ENCODE measurements at regions not wholly inside any gene's neighbourhood (a gene's known extent, or its start where the extent isn't known, plus 50 kb on each side); places are given as distances from the start of the nearest gene placed in this dataset.

GRCh38 chr2:120501591-120501990 is 155.7 kb downstream of the INHBB start:
- H3K36me3 Mint-ChIP-seq (ENCODE audit: low read depth), result no peaks in the 10 kb centered on the region
- peaks cover 10% of the 10 kb centered on the region for H3K4me1 Mint-ChIP-seq
- no peak for DNase-seq (ENCODE audit: low read depth, low spot score)
- no peak for TF ChIP-seq CTCF (conservative IDR thresholded peaks at IDR 0.05)
- peaks cover 23% of the 10 kb centered on the region for H3K27me3 Mint-ChIP-seq (ENCODE audit: low read depth)
- no peak overlapping the region for H3K4me3 Mint-ChIP-seq
- peak overlapping the region; percentile 43 for H3K27ac Mint-ChIP-seq (ENCODE audit: unreplicated experiment)
- no peaks in the 10 kb centered on the region for H3K9me3 Mint-ChIP-seq

- TF ChIP-seq CTCF (conservative IDR thresholded peaks at IDR 0.05), result no peak
- Mint-ChIP-seq H3K9me3 (no peaks in the 10 kb centered on the region), H3K36me3 (ENCODE audit: low read depth) (no peaks in the 10 kb centered on the region), H3K27ac (ENCODE audit: unreplicated experiment) (no peak overlapping the region), H3K4me1 (peaks cover 10% of the 10 kb centered on the region), H3K4me3 (no peak overlapping the region), H3K27me3 (ENCODE audit: low read depth) (peaks cover 28% of the 10 kb centered on the region)
- no peak for DNase-seq (ENCODE audit: low read depth, low spot score)
These were observed 156.4 kb downstream of the INHBB start for GRCh38 chr2:120502357-120502756.

- Mint-ChIP-seq H3K4me3 (no peak overlapping the region), H3K27ac (ENCODE audit: unreplicated experiment) (peak overlapping the region; percentile 90), H3K36me3 (ENCODE audit: low read depth) (no peaks in the 10 kb centered on the region), H3K9me3 (no peaks in the 10 kb centered on the region), H3K4me1 (peaks cover 10% of the 10 kb centered on the region), H3K27me3 (ENCODE audit: low read depth) (peaks cover 29% of the 10 kb centered on the region)
- no peak for DNase-seq (ENCODE audit: low read depth, low spot score)
- no peak for TF ChIP-seq CTCF (conservative IDR thresholded peaks at IDR 0.05)
These were observed 156.8 kb downstream of the INHBB start for GRCh38 chr2:120502761-120503160.

- Mint-ChIP-seq H3K27ac (ENCODE audit: unreplicated experiment) (peak overlapping the region; percentile 27), H3K27me3 (ENCODE audit: low read depth) (peaks cover 29% of the 10 kb centered on the region), H3K4me3 (no peak overlapping the region), H3K9me3 (no peaks in the 10 kb centered on the region), H3K36me3 (ENCODE audit: low read depth) (no peaks in the 10 kb centered on the region), H3K4me1 (peaks cover 10% of the 10 kb centered on the region)
- TF ChIP-seq CTCF (conservative IDR thresholded peaks at IDR 0.05), result no peak
- no peak for DNase-seq (ENCODE audit: low read depth, low spot score)
These were observed 157.4 kb downstream of the INHBB start for GRCh38 chr2:120503206-120503792.

GRCh38 chr2:120503793-120504571 is 158.0 kb downstream of the INHBB start:
- peak overlapping the region; percentile 27 for H3K27ac Mint-ChIP-seq (ENCODE audit: unreplicated experiment)
- no peak for TF ChIP-seq CTCF (conservative IDR thresholded peaks at IDR 0.05)
- no peaks in the 10 kb centered on the region for H3K9me3 Mint-ChIP-seq
- H3K27me3 Mint-ChIP-seq (ENCODE audit: low read depth), result peaks cover 29% of the 10 kb centered on the region
- no peak for DNase-seq (ENCODE audit: low read depth, low spot score)
- H3K36me3 Mint-ChIP-seq (ENCODE audit: low read depth), result no peaks in the 10 kb centered on the region
- H3K4me3 Mint-ChIP-seq, result no peak overlapping the region
- peaks cover 15% of the 10 kb centered on the region for H3K4me1 Mint-ChIP-seq

Data from neural crest cell (in vitro differentiated cells).